GM21529 (cell line): ENCODE measurements at regions not wholly inside any gene's neighbourhood (a gene's known extent, or its start where the extent isn't known, plus 50 kb on each side); places are given as distances from the start of the nearest gene placed in this dataset.
"Not testable (repeated sequence)": the region's sequence is repeated elsewhere in the genome, so short reads cannot be mapped to it uniquely, and the experiment has no call there.

Experiments used
- ATAC-seq: cut with Tn5 transposase; IDR thresholded peaks from one replicate; pipeline ENCODE4 v1.9.1; 2021; ENCODE audit not compliant: unreplicated experiment

- ATAC-seq: no peak
Observed at GRCh38 chr5:40233268-40233667, 446.4 kb upstream of the PTGER4 start.

DNA sequence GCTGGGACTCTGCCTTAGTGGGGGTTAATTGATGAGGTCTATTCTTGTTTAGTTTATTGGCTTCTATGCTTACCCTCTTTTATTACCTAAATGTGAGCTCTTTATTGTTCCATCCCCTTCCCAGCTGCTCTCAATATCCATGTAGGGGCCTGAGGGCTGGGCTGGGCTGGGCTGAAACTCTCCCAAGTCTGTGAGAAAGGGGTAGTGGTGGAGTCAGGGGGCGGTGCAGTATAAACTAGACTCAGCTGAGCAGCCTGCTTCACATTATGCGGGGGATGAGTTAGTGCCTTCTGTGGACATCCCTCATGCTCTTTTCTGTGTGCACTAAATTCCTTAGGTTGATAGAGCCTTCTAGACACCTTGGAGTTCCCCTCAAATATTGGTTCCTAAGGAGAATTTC, 451.8 kb upstream of the PTGER4 start:
- ATAC-seq: no peak

- ATAC-seq: no peak
Observed at GRCh38 chr5:40227366-40227765, 452.3 kb upstream of the PTGER4 start.

DNA sequence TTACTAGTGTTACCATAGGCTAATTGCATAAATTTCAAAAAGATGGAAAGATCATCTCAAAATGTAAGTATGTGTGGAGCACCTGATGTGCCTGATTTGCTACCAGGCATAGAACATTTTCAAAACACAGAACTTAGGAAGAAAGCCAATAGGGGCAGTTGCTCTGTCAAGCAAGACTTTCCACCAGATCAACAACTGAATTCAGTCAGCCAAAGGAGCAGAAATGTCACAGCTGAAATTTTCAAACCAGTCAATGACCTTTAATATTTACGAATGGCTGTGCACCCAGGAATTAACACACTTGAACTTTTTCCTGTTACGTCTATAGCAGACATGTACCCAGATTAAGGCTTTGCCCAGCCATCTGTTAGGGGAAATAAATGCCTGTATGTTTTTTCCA, 452.8 kb upstream of the PTGER4 start:
- no peak for ATAC-seq

GRCh38 chr5:40225147-40225546, 454.6 kb upstream of the PTGER4 start:
- not testable (repeated sequence) for ATAC-seq

DNA sequence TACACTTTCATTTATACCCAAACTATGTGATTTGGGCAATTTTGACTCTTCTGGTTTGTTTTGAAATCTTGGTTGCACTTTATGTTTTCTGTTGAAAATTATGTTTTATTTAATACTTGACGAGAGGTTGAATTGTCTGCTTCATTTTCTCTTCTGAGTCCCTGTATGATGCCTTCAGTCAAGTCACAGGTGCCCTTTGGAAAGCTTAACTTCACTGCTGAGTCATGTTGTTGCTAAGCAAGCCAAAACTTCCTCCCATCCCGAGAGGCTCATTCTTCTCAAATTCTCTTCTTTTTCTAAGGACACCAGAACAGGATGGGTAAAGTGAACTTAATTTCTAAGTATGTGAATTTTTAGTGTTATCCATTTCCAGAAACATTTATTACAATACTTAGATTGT, 455.3 kb upstream of the PTGER4 start:
- ATAC-seq: no peak

DNA sequence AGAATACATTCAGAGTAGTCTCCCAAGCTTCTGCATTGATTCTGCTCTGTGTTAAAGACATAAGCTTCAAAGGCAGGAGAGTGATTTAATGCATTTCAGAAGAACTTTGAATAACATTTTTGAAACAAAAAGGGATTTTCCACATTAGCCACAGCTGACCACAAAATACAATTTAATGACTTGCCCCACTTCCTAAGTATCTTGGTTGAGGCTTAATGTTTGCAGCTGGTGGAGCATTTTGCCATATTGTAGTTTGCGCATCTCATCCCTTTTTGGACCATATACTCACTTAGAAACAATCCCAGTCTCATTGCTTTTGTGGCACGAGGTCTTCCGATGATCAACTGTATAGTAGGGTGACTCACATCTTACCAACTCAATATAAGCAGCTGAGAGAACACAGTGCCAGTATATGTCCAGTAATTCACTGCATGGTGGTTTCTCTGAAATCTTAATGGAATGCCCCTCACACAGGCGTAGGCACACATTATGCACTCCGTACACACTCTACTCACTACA, 455.8 kb upstream of the PTGER4 start:
- ATAC-seq: peak; percentile 67

DNA sequence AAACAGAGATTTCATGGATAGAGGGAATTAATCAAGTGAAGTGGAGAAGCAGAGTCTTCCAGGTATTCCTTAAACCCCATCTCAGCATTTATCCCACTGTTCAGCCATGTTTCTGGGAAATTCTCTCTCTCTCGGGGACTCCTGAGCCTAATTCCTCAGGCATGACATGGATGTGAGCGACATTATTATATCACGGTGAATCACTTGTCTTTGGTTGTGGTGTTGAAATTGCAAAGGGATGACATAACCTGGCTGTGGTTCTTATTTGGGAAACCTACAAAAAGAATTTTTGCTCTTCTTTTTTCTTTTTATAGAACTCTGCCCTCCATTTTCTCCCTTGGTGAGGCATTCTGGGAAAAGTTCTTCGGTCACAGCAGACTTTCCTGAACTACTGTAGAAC, 457.9 kb upstream of the PTGER4 start:
- ATAC-seq: no peak

DNA sequence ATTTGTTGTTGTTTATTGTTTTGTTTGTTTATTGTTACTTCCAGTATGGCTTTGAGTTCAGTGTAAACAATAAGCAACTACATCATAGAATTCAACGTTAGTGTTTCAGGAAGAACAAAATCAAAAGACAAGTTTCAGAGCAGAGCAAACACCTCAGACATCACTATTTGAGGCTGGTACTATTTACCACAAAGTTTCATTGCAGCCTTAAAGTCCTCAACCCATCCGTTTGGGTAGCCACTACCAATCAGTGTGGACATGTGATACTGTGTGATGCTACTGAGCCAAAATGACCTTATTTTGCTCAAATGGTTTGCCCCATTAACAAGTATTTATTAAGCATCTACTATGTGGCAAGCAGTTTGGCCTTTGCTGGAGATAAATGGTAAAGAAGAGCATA, 458.5 kb upstream of the PTGER4 start:
- no peak for ATAC-seq

DNA sequence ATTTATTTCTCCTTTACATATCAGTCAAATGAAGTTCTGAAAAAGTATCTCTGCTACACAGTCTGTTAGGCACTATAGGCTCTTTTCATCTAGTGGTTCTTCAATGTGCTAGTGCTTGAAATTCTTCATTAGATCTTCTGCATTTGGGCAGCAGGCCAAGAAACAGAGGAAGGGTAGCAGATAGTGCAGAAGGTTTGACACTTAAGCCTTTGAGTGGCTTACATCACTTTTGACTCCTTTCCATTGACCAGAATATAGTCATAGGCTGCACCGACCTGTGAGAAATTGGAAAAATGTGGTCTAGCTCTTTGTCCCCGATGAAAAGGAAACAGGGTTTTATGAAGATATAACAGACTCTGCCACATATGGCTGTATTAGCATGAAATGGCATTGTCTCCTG, 459.5 kb upstream of the PTGER4 start:
- ATAC-seq: no peak

DNA sequence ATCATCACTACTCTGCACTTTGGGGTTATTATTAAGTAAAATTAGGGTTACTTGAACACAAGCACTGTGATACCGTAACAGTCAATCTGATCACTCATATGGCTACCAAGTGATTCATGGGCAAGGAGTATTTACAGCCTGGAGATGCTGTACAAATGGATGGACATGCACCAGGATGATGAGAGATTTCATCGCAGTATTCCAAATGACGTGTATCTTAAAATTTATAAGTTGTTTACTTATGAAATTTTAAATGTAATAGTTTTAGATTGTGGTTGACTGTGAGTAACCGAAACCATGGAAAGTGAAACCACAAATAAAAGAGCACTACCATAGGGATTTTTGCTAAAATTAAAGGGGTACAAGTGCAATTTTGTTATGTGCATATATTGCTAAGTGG, 462.2 kb upstream of the PTGER4 start:
- no peak for ATAC-seq

DNA sequence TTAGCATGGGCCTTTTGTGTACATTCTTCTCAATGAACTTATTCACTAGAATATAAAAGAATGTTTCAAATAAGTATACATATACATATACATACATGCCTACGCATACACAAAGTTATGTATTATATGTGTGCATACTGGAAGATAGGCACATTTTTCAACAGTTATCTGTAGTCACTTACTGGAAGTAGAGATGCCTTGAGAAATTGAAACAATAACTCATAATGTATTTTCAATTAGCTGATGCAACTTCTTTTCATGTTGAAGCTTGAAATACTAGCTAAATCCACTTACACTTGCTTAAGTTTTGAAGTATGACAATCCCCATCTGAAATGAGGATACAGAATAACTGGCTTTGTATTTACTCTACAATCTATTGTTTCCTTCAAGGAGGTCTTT, 469.0 kb upstream of the PTGER4 start:
- ATAC-seq: no peak

DNA sequence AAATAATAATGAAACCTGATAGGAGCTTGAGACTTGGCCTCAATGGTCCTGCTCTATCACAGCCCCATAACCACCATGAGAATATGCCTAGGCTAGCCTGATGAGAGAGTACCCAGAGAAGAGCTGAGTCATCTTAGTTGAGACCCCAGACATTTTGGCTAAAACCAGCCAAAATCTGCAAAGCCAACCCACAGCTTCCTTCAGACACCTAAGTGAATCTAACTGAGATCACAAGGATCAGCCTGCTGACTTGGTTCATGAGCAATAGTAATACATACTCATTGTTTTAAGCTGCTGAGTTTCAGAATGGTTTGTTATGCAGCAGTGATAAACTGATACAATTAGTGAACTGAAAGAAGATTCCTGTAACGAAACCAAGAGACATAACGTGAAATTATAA, 473.7 kb upstream of the PTGER4 start:
- no peak for ATAC-seq

GRCh38 chr5:40204144-40204543, 475.6 kb upstream of the PTGER4 start:
- no peak for ATAC-seq

- ATAC-seq: no peak
Observed at GRCh38 chr5:40202814-40203440, 476.8 kb upstream of the PTGER4 start.

- ATAC-seq: no peak
Observed at GRCh38 chr5:40198736-40199135, 481.0 kb upstream of the PTGER4 start.

- ATAC-seq: not testable (repeated sequence)
Observed at GRCh38 chr5:40195574-40195973, 484.1 kb upstream of the PTGER4 start.

- no peak for ATAC-seq
Observed at GRCh38 chr5:40191150-40191549, 488.6 kb upstream of the PTGER4 start.

GRCh38 chr5:40172721-40173120, 507.0 kb upstream of the PTGER4 start:
- ATAC-seq: no peak

- ATAC-seq: no peak
Observed at GRCh38 chr5:40171971-40172370, 507.7 kb upstream of the PTGER4 start.

GRCh38 chr5:40167283-40167682, 512.4 kb upstream of the PTGER4 start:
- no peak for ATAC-seq

DNA sequence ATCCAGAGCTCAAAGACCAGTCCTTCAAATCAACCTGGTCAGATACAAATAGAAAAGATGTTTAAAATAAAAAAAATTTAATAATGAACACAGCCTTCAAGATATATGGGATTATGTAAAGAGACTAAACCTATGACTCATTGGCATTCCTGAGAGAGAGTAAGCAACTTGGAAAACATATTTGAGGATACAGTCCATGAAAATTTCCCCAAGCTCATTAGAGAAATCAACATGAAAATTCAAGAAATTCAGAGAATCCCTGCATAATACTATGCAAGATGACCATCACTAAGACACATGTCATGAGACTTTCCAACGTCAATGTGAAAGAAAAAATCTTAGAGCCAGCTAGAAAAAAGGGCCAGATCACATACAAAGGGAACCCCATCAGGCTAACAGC, 512.9 kb upstream of the PTGER4 start:
- ATAC-seq: no peak
